ENCODE measurements at regions not wholly inside any gene's neighbourhood (a gene's known extent, or its start where the extent isn't known, plus 50 kb on each side); places are given as distances from the start of the nearest gene placed in this dataset.

- Histone ChIP-seq H3K27me3 (ENCODE audit: control insufficient read depth, extremely low read depth, insufficient read depth, low read length) (no peaks in the 10 kb centered on the region), H3K4me1 (ENCODE audit: control insufficient read depth, extremely low read depth, insufficient read depth, low read length) (no peaks in the 10 kb centered on the region), H3K27ac (ENCODE audit: control insufficient read depth, insufficient read depth, low read length) (no peak overlapping the region), H3K36me3 (ENCODE audit: control insufficient read depth in 2 of 2, extremely low read depth in 1 of 2, insufficient read depth in 2 of 2, low read length in 2 of 2) (no peaks in the 10 kb centered on the region), H2AFZ (ENCODE audit: control insufficient read depth, low read length) (no peak overlapping the region), H3K9me3 (ENCODE audit: control insufficient read depth, low read depth, low read length) (no peaks in the 10 kb centered on the region), H3K9me1 (ENCODE audit: control insufficient read depth, extremely low read depth, insufficient read depth, low read length) (no peaks in the 10 kb centered on the region), H3K79me2 (ENCODE audit: control insufficient read depth, insufficient read depth, low read length) (no peaks in the 10 kb centered on the region), H4K20me1 (ENCODE audit: control insufficient read depth, extremely low read depth, insufficient read depth, low read length) (no peaks in the 10 kb centered on the region), H3K4me2 (ENCODE audit: control insufficient read depth, extremely low read depth, insufficient read depth, low read depth, low read length) (no peak overlapping the region), H3K4me3 (ENCODE audit: control insufficient read depth in 2 of 3, extremely low read depth in 1 of 3, insufficient read depth in 2 of 3, low read depth in 1 of 3, low read length in 3 of 3) (no peak overlapping the region), H3K9ac (ENCODE audit: control insufficient read depth, extremely low read depth, insufficient read depth, low read length) (no peak overlapping the region)
- no peak for DNase-seq (ENCODE audit: low read depth, low spot score)
- no peak for FAIRE-seq
- TF ChIP-seq CTCF (optimal IDR thresholded peaks at IDR 0.05 in 1 of 3, IDR thresholded peaks at IDR 0.05 in 1 of 3, conservative IDR thresholded peaks at IDR 0.05 in 1 of 3; ENCODE audit: extremely low read depth in 1 of 3, insufficient read depth in 2 of 3, low read length in 3 of 3) (no peak), EZH2 (IDR thresholded peaks at IDR 0.05; ENCODE audit: low read length) (no peak)
- dilution Hi-C loops (cut with MboI; ENCODE audit: extremely low pct_ligation_motif_present, low sequenced_read_pairs) = no loop called here
These were observed 628.3 kb downstream of the NUP35 start for GRCh38 chr2:183752571-183752970.

- no peaks in the 10 kb centered on the region for H3K27me3 ChIP-seq (ENCODE audit: control insufficient read depth, extremely low read depth, insufficient read depth, low read length)
- no peaks in the 10 kb centered on the region for H4K20me1 ChIP-seq (ENCODE audit: control insufficient read depth, extremely low read depth, insufficient read depth, low read length)
- H3K9me3 ChIP-seq (ENCODE audit: control insufficient read depth, low read depth, low read length) = no peaks in the 10 kb centered on the region
- no peak for TF ChIP-seq CTCF (optimal IDR thresholded peaks at IDR 0.05 in 1 of 3, IDR thresholded peaks at IDR 0.05 in 1 of 3, conservative IDR thresholded peaks at IDR 0.05 in 1 of 3; ENCODE audit: extremely low read depth in 1 of 3, insufficient read depth in 2 of 3, low read length in 3 of 3)
- TF ChIP-seq EZH2 (IDR thresholded peaks at IDR 0.05; ENCODE audit: low read length) = no peak
- no peaks in the 10 kb centered on the region for H3K36me3 ChIP-seq (ENCODE audit: control insufficient read depth in 2 of 2, extremely low read depth in 1 of 2, insufficient read depth in 2 of 2, low read length in 2 of 2)
- no peak overlapping the region for H2AFZ ChIP-seq (ENCODE audit: control insufficient read depth, low read length)
- dilution Hi-C loops (cut with MboI; ENCODE audit: extremely low pct_ligation_motif_present, low sequenced_read_pairs) = no loop called here
- FAIRE-seq = no peak
- no peaks in the 10 kb centered on the region for H3K79me2 ChIP-seq (ENCODE audit: control insufficient read depth, insufficient read depth, low read length)
- no peak for DNase-seq (ENCODE audit: low read depth, low spot score)
- no peak overlapping the region for H3K4me2 ChIP-seq (ENCODE audit: control insufficient read depth, extremely low read depth, insufficient read depth, low read depth, low read length)
- no peaks in the 10 kb centered on the region for H3K9me1 ChIP-seq (ENCODE audit: control insufficient read depth, extremely low read depth, insufficient read depth, low read length)
- H3K27ac ChIP-seq (ENCODE audit: control insufficient read depth, insufficient read depth, low read length) = no peak overlapping the region
- H3K4me1 ChIP-seq (ENCODE audit: control insufficient read depth, extremely low read depth, insufficient read depth, low read length) = no peaks in the 10 kb centered on the region
- no peak overlapping the region for H3K9ac ChIP-seq (ENCODE audit: control insufficient read depth, extremely low read depth, insufficient read depth, low read length)
- H3K4me3 ChIP-seq (ENCODE audit: control insufficient read depth in 2 of 3, extremely low read depth in 1 of 3, insufficient read depth in 2 of 3, low read depth in 1 of 3, low read length in 3 of 3) = no peak overlapping the region
These were observed 634.8 kb downstream of the NUP35 start for GRCh38 chr2:183759033-183759432.

Data from keratinocyte (primary cell).